Liver (tissue), 8 donors: ENCODE measurements at regions not wholly inside any gene's neighbourhood (a gene's known extent, or its start where the extent isn't known, plus 50 kb on each side); places are given as distances from the start of the nearest gene placed in this dataset.

Source experiments
- DNase-seq: peaks from one replicate; pipeline ENCODE4 v3.0.0-alpha.2; 2017; ENCODE audit warnings: low spot score
- H3K27ac ChIP-seq, 2 donors: one replicate each; pipeline ENCODE4 v1.7.0; 2013; ENCODE audit warnings: inconsistent platforms in 2 of 2, low read length in 2 of 2, control low read depth in 1 of 2, low read depth in 1 of 2, mild to moderate bottlenecking in 1 of 2
- H3K27me3 ChIP-seq, 4 donors: one replicate each; pipeline versions ENCODE4 v1.6.1 to v1.7.0; 2013; ENCODE audit warnings: low read length in 3 of 4, inconsistent platforms in 1 of 4, mild to moderate bottlenecking in 1 of 4, moderate library complexity in 1 of 4; ENCODE audit not compliant: control insufficient read depth in 4 of 4, insufficient read depth in 4 of 4
- H3K36me3 ChIP-seq, 4 donors: one replicate each; pipeline versions ENCODE4 v1.6.1 to v1.7.0; 2013; ENCODE audit warnings: low read length in 3 of 4, mild to moderate bottlenecking in 3 of 4, low read depth in 1 of 4, moderate library complexity in 1 of 4; ENCODE audit not compliant: control insufficient read depth in 4 of 4, insufficient read depth in 3 of 4
- H3K4me1 ChIP-seq, 4 donors: one replicate each; pipeline versions ENCODE4 v1.6.1 to v1.7.0; 2013; ENCODE audit warnings: low read length in 3 of 4, mild to moderate bottlenecking in 3 of 4, moderate library complexity in 1 of 4; ENCODE audit not compliant: control insufficient read depth in 4 of 4, insufficient read depth in 4 of 4
- H3K4me3 ChIP-seq, 3 donors: one replicate each; pipeline versions ENCODE4 v1.6.1 to v1.7.0; 2013; ENCODE audit warnings: low read length in 3 of 3, control low read depth in 1 of 3, low read depth in 1 of 3, mild to moderate bottlenecking in 1 of 3
- H3K9ac ChIP-seq, 2 donors: one replicate each; pipeline ENCODE4 v1.7.0; 2013; ENCODE audit warnings: low read length in 2 of 2, mild to moderate bottlenecking in 2 of 2, moderate library complexity in 2 of 2, control low read depth in 1 of 2, low read depth in 1 of 2
- H3K9me3 ChIP-seq, 4 donors: one replicate each; pipeline versions ENCODE4 v1.6.1 to v1.7.0; 2013; ENCODE audit warnings: low read length in 3 of 4; ENCODE audit not compliant: control insufficient read depth in 4 of 4
- EGR1 ChIP-seq, 2 donors: IDR thresholded peaks; 2 replicates each; pipeline ENCODE4 v1.6.1; 2016 to 2018; ENCODE audit warnings: antibody characterized with exemption in 2 of 2, low read depth in 2 of 2
- FOXA1 ChIP-seq: IDR thresholded peaks from 2 replicates; pipeline ENCODE4 v1.6.1; 2016; ENCODE audit warnings: antibody characterized with exemption
- FOXA2 ChIP-seq: IDR thresholded peaks from 2 replicates; pipeline ENCODE4 v1.6.1; 2016; ENCODE audit warnings: antibody characterized with exemption
- GABPA ChIP-seq, 2 donors: IDR thresholded peaks in 1 of 2; conservative IDR thresholded peaks in 1 of 2; 2 replicates each; pipeline ENCODE4 v1.6.1; 2016; ENCODE audit warnings: antibody characterized with exemption in 2 of 2, mild to moderate bottlenecking in 1 of 2, moderate library complexity in 1 of 2
- HNF4A ChIP-seq, 2 donors: conservative IDR thresholded peaks; 2 replicates each; pipeline ENCODE4 v1.6.1; 2016; ENCODE audit warnings: antibody characterized with exemption in 2 of 2, mild to moderate bottlenecking in 2 of 2
- HNF4G ChIP-seq: IDR thresholded peaks from 2 replicates; pipeline ENCODE4 v1.6.1; 2016; ENCODE audit warnings: antibody characterized with exemption
- JUND ChIP-seq, 2 donors: IDR thresholded peaks; 2 replicates each; pipeline ENCODE4 v1.6.1; 2016; ENCODE audit warnings: antibody characterized with exemption in 2 of 2
- NR2F2 ChIP-seq: IDR thresholded peaks from 2 replicates; pipeline ENCODE4 v1.6.1; 2016; ENCODE audit warnings: antibody characterized with exemption
- RAD21 ChIP-seq, 2 donors: IDR thresholded peaks; 2 replicates each; pipeline ENCODE4 v1.6.1; 2016; ENCODE audit warnings: antibody characterized with exemption in 2 of 2, mild to moderate bottlenecking in 2 of 2
- RXRA ChIP-seq, 2 donors: IDR thresholded peaks; 2 replicates each; pipeline ENCODE4 v1.6.1; 2017 to 2018; ENCODE audit warnings: antibody characterized with exemption in 2 of 2, mild to moderate bottlenecking in 1 of 2
- SP1 ChIP-seq: IDR thresholded peaks from 2 replicates; pipeline ENCODE4 v1.6.1; 2018; ENCODE audit warnings: antibody characterized with exemption, mild to moderate bottlenecking
- TAF1 ChIP-seq: conservative IDR thresholded peaks from 2 replicates; pipeline ENCODE4 v1.6.1; 2016; ENCODE audit warnings: antibody characterized with exemption, mild to moderate bottlenecking
- YY1 ChIP-seq: IDR thresholded peaks from 2 replicates; pipeline ENCODE4 v1.6.1; 2016; ENCODE audit warnings: antibody characterized with exemption, mild to moderate bottlenecking
- WGBS: extraction: QIAGEN DNeasy Blood & Tissue Kit; methylation state at CpG from one replicate; pipeline ENCODE4 v1.1.7; 2013; 5-methylcytosine and 5-hydroxymethylcytosine counted together
- TF ChIP-seq, protein P1 (sequence below): IDR thresholded peaks from 2 replicates; pipeline ENCODE4 v1.6.1; 2016; ENCODE audit warnings: antibody characterized with exemption
- TF ChIP-seq, protein P2 (sequence below): fragments of 150-350 bp; IDR thresholded peaks from 2 replicates; pipeline ENCODE4 v1.5.1; 2017; ENCODE audit warnings: improper control_type of control experiment, low read depth, low read length; ENCODE audit not compliant: missing input control
- TF ChIP-seq, protein P3 (sequence below): IDR thresholded peaks from 2 replicates; pipeline ENCODE4 v1.6.1; 2016; ENCODE audit warnings: antibody characterized with exemption
- TF ChIP-seq, protein P4 (sequence below): IDR thresholded peaks from 2 replicates; pipeline ENCODE4 v1.6.1; 2016; ENCODE audit warnings: antibody characterized with exemption
- TF ChIP-seq, protein P5 (sequence below): IDR thresholded peaks from 2 replicates; pipeline ENCODE4 v1.6.1; 2016; ENCODE audit warnings: antibody characterized with exemption, mild to moderate bottlenecking
- donor health status: healthy.
- donor health status: healthy.
- donor health status: healthy.
- donor health status: healthy.
- donor health status: healthy.

DNA sequence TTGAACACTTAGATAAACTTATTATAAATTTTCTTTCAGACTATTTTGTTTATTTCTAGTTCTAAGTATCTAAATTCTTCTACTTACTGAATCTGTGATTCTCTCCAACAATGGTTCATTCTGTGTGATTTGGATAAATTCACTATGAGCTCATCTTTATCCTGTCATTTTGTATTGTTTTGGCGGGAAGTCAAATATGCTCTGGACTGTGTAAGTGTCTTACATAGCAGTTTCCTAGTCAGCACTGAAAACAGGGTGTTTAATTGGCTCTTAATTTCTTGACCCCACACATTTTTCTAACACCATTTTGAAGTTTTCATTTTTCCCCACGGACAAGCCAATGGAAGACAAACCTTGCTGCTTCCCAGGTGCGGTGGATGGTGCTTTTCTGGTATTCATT lies 207.0 kb upstream of the ACO1 start:
- H3K4me3 ChIP-seq = no peak overlapping the region
- no peaks in the 10 kb centered on the region for H3K4me1 ChIP-seq
- peaks cover 0 to 3% (median 0%) of the 10 kb centered on the region in 4 donors for H3K27me3 ChIP-seq
- TF ChIP-seq RXRA (IDR thresholded peaks at IDR 0.05) = no peak
- no peak for TF ChIP-seq NR2F2
- TF ChIP-seq HNF4A (conservative IDR thresholded peaks at IDR 0.05) = no peak
- TF ChIP-seq YY1 = no peak
- no peak for TF ChIP-seq SP1
- no peak for TF ChIP-seq JUND (IDR thresholded peaks at IDR 0.05)
- TF ChIP-seq, protein P1, sequence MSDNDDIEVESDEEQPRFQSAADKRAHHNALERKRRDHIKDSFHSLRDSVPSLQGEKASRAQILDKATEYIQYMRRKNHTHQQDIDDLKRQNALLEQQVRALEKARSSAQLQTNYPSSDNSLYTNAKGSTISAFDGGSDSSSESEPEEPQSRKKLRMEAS = no peak
- no peak for TF ChIP-seq HNF4G
- TF ChIP-seq RAD21 (IDR thresholded peaks at IDR 0.05) = no peak
- no peak for TF ChIP-seq GABPA (IDR thresholded peaks at IDR 0.05 in 1 of 2, conservative IDR thresholded peaks at IDR 0.05 in 1 of 2)
- TF ChIP-seq FOXA1 = no peak
- TF ChIP-seq, protein P2, sequence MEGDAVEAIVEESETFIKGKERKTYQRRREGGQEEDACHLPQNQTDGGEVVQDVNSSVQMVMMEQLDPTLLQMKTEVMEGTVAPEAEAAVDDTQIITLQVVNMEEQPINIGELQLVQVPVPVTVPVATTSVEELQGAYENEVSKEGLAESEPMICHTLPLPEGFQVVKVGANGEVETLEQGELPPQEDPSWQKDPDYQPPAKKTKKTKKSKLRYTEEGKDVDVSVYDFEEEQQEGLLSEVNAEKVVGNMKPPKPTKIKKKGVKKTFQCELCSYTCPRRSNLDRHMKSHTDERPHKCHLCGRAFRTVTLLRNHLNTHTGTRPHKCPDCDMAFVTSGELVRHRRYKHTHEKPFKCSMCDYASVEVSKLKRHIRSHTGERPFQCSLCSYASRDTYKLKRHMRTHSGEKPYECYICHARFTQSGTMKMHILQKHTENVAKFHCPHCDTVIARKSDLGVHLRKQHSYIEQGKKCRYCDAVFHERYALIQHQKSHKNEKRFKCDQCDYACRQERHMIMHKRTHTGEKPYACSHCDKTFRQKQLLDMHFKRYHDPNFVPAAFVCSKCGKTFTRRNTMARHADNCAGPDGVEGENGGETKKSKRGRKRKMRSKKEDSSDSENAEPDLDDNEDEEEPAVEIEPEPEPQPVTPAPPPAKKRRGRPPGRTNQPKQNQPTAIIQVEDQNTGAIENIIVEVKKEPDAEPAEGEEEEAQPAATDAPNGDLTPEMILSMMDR = no peak
- TF ChIP-seq TAF1 = no peak
- TF ChIP-seq EGR1 (IDR thresholded peaks at IDR 0.05; ENCODE audit: low read depth in 2 of 2) = no peak
- TF ChIP-seq, protein P3, sequence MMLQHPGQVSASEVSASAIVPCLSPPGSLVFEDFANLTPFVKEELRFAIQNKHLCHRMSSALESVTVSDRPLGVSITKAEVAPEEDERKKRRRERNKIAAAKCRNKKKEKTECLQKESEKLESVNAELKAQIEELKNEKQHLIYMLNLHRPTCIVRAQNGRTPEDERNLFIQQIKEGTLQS = no peak
- TF ChIP-seq, protein P4, sequence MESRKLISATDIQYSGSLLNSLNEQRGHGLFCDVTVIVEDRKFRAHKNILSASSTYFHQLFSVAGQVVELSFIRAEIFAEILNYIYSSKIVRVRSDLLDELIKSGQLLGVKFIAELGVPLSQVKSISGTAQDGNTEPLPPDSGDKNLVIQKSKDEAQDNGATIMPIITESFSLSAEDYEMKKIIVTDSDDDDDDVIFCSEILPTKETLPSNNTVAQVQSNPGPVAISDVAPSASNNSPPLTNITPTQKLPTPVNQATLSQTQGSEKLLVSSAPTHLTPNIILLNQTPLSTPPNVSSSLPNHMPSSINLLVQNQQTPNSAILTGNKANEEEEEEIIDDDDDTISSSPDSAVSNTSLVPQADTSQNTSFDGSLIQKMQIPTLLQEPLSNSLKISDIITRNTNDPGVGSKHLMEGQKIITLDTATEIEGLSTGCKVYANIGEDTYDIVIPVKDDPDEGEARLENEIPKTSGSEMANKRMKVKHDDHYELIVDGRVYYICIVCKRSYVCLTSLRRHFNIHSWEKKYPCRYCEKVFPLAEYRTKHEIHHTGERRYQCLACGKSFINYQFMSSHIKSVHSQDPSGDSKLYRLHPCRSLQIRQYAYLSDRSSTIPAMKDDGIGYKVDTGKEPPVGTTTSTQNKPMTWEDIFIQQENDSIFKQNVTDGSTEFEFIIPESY = no peak
- TF ChIP-seq FOXA2 = no peak
- TF ChIP-seq, protein P5, sequence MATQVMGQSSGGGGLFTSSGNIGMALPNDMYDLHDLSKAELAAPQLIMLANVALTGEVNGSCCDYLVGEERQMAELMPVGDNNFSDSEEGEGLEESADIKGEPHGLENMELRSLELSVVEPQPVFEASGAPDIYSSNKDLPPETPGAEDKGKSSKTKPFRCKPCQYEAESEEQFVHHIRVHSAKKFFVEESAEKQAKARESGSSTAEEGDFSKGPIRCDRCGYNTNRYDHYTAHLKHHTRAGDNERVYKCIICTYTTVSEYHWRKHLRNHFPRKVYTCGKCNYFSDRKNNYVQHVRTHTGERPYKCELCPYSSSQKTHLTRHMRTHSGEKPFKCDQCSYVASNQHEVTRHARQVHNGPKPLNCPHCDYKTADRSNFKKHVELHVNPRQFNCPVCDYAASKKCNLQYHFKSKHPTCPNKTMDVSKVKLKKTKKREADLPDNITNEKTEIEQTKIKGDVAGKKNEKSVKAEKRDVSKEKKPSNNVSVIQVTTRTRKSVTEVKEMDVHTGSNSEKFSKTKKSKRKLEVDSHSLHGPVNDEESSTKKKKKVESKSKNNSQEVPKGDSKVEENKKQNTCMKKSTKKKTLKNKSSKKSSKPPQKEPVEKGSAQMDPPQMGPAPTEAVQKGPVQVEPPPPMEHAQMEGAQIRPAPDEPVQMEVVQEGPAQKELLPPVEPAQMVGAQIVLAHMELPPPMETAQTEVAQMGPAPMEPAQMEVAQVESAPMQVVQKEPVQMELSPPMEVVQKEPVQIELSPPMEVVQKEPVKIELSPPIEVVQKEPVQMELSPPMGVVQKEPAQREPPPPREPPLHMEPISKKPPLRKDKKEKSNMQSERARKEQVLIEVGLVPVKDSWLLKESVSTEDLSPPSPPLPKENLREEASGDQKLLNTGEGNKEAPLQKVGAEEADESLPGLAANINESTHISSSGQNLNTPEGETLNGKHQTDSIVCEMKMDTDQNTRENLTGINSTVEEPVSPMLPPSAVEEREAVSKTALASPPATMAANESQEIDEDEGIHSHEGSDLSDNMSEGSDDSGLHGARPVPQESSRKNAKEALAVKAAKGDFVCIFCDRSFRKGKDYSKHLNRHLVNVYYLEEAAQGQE = no peak
- no peak overlapping the region for H3K9ac ChIP-seq
- no peaks in the 10 kb centered on the region for H3K36me3 ChIP-seq
- WGBS = 80% methylated on average over 3 of the region's 3 CpGs
- no peak overlapping the region for H3K27ac ChIP-seq
- no peak for DNase-seq
- H3K9me3 ChIP-seq = no peaks in the 10 kb centered on the region
